H1 (cell line): ENCODE measurements at regions not wholly inside any gene's neighbourhood (a gene's known extent, or its start where the extent isn't known, plus 50 kb on each side); places are given as distances from the start of the nearest gene placed in this dataset.

Experiments
- CBX8 ChIP-seq: fragments of 300-800, 300-1000 bp; sonication (generic); IDR thresholded peaks from 2 replicates; pipeline ENCODE4 v1.7.1; 2016; ENCODE audit warnings: low read depth, low read length, borderline replicate concordance
- CTBP2 ChIP-seq: IDR thresholded peaks from 2 replicates; pipeline ENCODE4 v1.7.0; 2011; ENCODE audit warnings: borderline replicate concordance, mild to moderate bottlenecking, moderate library complexity, mixed read lengths, low read length; ENCODE audit not compliant: insufficient read depth, insufficient read length
- EZH2 ChIP-seq: fragments of 200-600 bp; sonication (generic); IDR thresholded peaks from 2 replicates; pipeline ENCODE4 v1.7.1; 2012; ENCODE audit warnings: low read depth, mild to moderate bottlenecking, moderate library complexity, low read length, inconsistent platforms; ENCODE audit not compliant: severe bottlenecking
- HDAC2 ChIP-seq, 2 experiments: fragments of 300-600 bp in 1 of 2; sonication (generic) in 1 of 2; IDR thresholded peaks; 2 replicates each; pipeline ENCODE4 v1.6.1; 2011 to 2012; ENCODE audit warnings: low read depth in 2 of 2, low read length in 2 of 2, mild to moderate bottlenecking in 2 of 2, moderate library complexity in 2 of 2, borderline replicate concordance in 1 of 2, inconsistent platforms in 1 of 2
- KDM1A ChIP-seq: fragments of 200-600, 300-600 bp; sonication (generic); IDR thresholded peaks from 2 replicates; pipeline ENCODE4 v1.7.1; 2016; ENCODE audit warnings: mild to moderate bottlenecking, low read length, borderline replicate concordance
- NANOG ChIP-seq: IDR thresholded peaks from 2 replicates; pipeline ENCODE4 v1.6.1; 2011; ENCODE audit warnings: low read length, low read depth, mild to moderate bottlenecking, inconsistent platforms; ENCODE audit not compliant: insufficient read depth, poor library complexity, severe bottlenecking
- PHF8 ChIP-seq: fragments of 200-600 bp; sonication (generic); conservative IDR thresholded peaks from 2 replicates; pipeline ENCODE4 v1.7.1; 2012; ENCODE audit warnings: low read depth, mild to moderate bottlenecking, inconsistent platforms, low read length, moderate library complexity
- RFX5 ChIP-seq: IDR thresholded peaks from 2 replicates; pipeline ENCODE4 v1.6.1; 2011; ENCODE audit warnings: low read depth, low read length, improper control_type of control experiment, borderline replicate concordance
- RNF2 ChIP-seq: fragments of 200-900, 300-1000 bp; sonication (generic); IDR thresholded peaks from 2 replicates; pipeline ENCODE4 v1.7.1; 2016; ENCODE audit warnings: borderline replicate concordance, low read depth, mild to moderate bottlenecking, antibody characterized with exemption, low read length; ENCODE audit not compliant: poor library complexity, severe bottlenecking; ENCODE audit errors: missing control alignments
- SIN3A ChIP-seq, 2 experiments: IDR thresholded peaks in 1 of 2; conservative IDR thresholded peaks in 1 of 2; 2 replicates each; pipeline ENCODE4 v1.6.1; 2011 to 2012; ENCODE audit warnings: low read length in 2 of 2, improper control_type of control experiment in 1 of 2, low read depth in 1 of 2, mild to moderate bottlenecking in 1 of 2
- SIRT6 ChIP-seq: IDR thresholded peaks from one replicate; pipeline ENCODE4 v1.7.1; 2012; ENCODE audit warnings: low read length, inconsistent platforms
- SP4 ChIP-seq: IDR thresholded peaks from 2 replicates; pipeline ENCODE4 v1.6.1; 2012; ENCODE audit warnings: low read length, inconsistent platforms
- TBP ChIP-seq: IDR thresholded peaks from 2 replicates; pipeline ENCODE4 v1.6.1; 2011; ENCODE audit warnings: low read depth, low read length, improper control_type of control experiment
- TF ChIP-seq, protein P1 (sequence below): IDR thresholded peaks from 2 replicates; pipeline ENCODE4 v1.6.1; 2011; ENCODE audit warnings: low read depth, mild to moderate bottlenecking, low read length; ENCODE audit not compliant: insufficient read depth
- TF ChIP-seq, protein P2 (sequence below): IDR thresholded peaks from 2 replicates; pipeline ENCODE4 v1.6.1; 2011; ENCODE audit warnings: low read length, improper control_type of control experiment
- TF ChIP-seq, protein P3 (sequence below): IDR thresholded peaks from 2 replicates; pipeline ENCODE4 v1.6.1; 2012; ENCODE audit warnings: inconsistent platforms

DNA sequence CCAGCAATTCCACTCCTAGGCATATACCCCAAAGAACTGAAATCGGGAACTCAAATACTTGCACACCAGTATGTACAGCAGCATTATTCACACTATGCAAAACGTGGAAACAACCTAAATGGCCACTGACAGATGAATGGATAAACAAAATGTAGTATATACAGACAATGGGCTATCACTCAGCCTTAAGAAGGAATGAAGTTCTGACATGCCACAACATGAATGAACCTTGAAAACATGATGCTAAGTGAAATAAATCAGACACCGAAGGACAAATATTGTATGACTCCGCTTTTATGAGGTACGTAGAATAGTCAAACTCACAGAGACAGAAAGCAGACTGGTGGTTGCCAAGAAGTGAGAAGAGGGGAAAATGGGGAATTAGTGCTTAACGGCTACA lies 59.1 kb upstream of the CCN6 start (continued):
- TF ChIP-seq, protein P1, sequence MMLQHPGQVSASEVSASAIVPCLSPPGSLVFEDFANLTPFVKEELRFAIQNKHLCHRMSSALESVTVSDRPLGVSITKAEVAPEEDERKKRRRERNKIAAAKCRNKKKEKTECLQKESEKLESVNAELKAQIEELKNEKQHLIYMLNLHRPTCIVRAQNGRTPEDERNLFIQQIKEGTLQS = no peak
- TF ChIP-seq SP4 (no peak), RNF2 (no peak), EZH2 (no peak), CTBP2 (no peak), KDM1A (no peak), HDAC2 (IDR thresholded peaks at IDR 0.05; ENCODE audit: borderline replicate concordance in 1 of 2, low read depth in 2 of 2, low read length in 2 of 2) (no peak), RFX5 (no peak), TBP (no peak), PHF8 (no peak), SIN3A (conservative IDR thresholded peaks at IDR 0.05 in 1 of 2, IDR thresholded peaks at IDR 0.05 in 1 of 2; ENCODE audit: low read depth in 1 of 2, low read length in 2 of 2) (no peak), NANOG (no peak), CBX8 (no peak), SIRT6 (no peak)
- TF ChIP-seq, protein P2, sequence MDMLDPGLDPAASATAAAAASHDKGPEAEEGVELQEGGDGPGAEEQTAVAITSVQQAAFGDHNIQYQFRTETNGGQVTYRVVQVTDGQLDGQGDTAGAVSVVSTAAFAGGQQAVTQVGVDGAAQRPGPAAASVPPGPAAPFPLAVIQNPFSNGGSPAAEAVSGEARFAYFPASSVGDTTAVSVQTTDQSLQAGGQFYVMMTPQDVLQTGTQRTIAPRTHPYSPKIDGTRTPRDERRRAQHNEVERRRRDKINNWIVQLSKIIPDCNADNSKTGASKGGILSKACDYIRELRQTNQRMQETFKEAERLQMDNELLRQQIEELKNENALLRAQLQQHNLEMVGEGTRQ = no peak
- TF ChIP-seq, protein P3, sequence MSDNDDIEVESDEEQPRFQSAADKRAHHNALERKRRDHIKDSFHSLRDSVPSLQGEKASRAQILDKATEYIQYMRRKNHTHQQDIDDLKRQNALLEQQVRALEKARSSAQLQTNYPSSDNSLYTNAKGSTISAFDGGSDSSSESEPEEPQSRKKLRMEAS = no peak
